GM10266 (cell line): ENCODE measurements at regions not wholly inside any gene's neighbourhood (a gene's known extent, or its start where the extent isn't known, plus 50 kb on each side); places are given as distances from the start of the nearest gene placed in this dataset.

Experiments used
- DNase-seq: peaks from one replicate; pipeline ENCODE4 v3.0.0; 2012; ENCODE audit errors: extremely low spot score
- CTCF ChIP-seq: IDR thresholded peaks from 2 replicates; pipeline ENCODE4 v1.5.1; 2012; ENCODE audit warnings: mild to moderate bottlenecking, low read depth; ENCODE audit not compliant: control insufficient read depth, insufficient read depth; ENCODE audit errors: missing control alignments

GRCh38 chr2:7392076-7392787, 475.0 kb downstream of the RNF144A start:
- TF ChIP-seq CTCF: no peak
- no peak for DNase-seq

GRCh38 chr2:7394195-7394594, 477.0 kb downstream of the RNF144A start:
- TF ChIP-seq CTCF: no peak
- no peak for DNase-seq

- no peak for TF ChIP-seq CTCF
- DNase-seq: no peak
Measured at GRCh38 chr2:7400628-7401027, 483.4 kb downstream of the RNF144A start.

GRCh38 chr2:7403092-7403775, 486.0 kb downstream of the RNF144A start:
- no peak for TF ChIP-seq CTCF
- no peak for DNase-seq

- no peak for TF ChIP-seq CTCF
Measured at GRCh38 chr2:7405861-7406715, 488.9 kb downstream of the RNF144A start.

GRCh38 chr2:7407001-7407400, 489.8 kb downstream of the RNF144A start:
- DNase-seq: no peak
- TF ChIP-seq CTCF: no peak

More at GRCh38 chr2:7405861-7406715, 488.9 kb downstream of the RNF144A start:
- DNase-seq: no peak
